IMR-90 (cell line): ENCODE measurements at regions not wholly inside any gene's neighbourhood (a gene's known extent, or its start where the extent isn't known, plus 50 kb on each side); places are given as distances from the start of the nearest gene placed in this dataset.

ENCODE experiments used
- BHLHE40 ChIP-seq: fragments of 150-350 bp; IDR thresholded peaks from 2 replicates; pipeline ENCODE4 v1.6.1; 2016; ENCODE audit warnings: mild to moderate bottlenecking, low read depth, low read length
- CEBPB ChIP-seq: IDR thresholded peaks from 2 replicates; pipeline ENCODE4 v1.6.1; 2012; ENCODE audit warnings: low read depth, low read length, improper control_type of control experiment
- CHD1 ChIP-seq: IDR thresholded peaks from 2 replicates; pipeline ENCODE4 v1.6.1; 2012; ENCODE audit warnings: low read depth, low read length, improper control_type of control experiment
- FOS ChIP-seq: fragments of 150-350 bp; IDR thresholded peaks from 2 replicates; pipeline ENCODE4 v1.6.1; 2016; ENCODE audit warnings: low read depth, low read length
- MAFK ChIP-seq: IDR thresholded peaks from 2 replicates; pipeline ENCODE4 v1.6.1; 2012; ENCODE audit warnings: low read depth, low read length, improper control_type of control experiment
- MAZ ChIP-seq: IDR thresholded peaks from 2 replicates; pipeline ENCODE4 v1.6.1; 2012; ENCODE audit warnings: low read depth, mild to moderate bottlenecking, low read length, improper control_type of control experiment, moderate library complexity, borderline replicate concordance
- MXI1 ChIP-seq: IDR thresholded peaks from 2 replicates; pipeline ENCODE4 v1.6.1; 2012; ENCODE audit warnings: low read depth, mild to moderate bottlenecking, low read length, moderate library complexity, borderline replicate concordance
- POLR2A ChIP-seq: IDR thresholded peaks from 2 replicates; pipeline ENCODE4 v1.6.1; 2012; ENCODE audit warnings: mild to moderate bottlenecking, low read depth, low read length
- RAD21 ChIP-seq: IDR thresholded peaks from 2 replicates; pipeline ENCODE4 v1.6.1; 2012; ENCODE audit warnings: low read length, improper control_type of control experiment
- RCOR1 ChIP-seq: IDR thresholded peaks from 2 replicates; pipeline ENCODE4 v1.6.1; 2012; ENCODE audit warnings: mild to moderate bottlenecking, low read length, improper control_type of control experiment; ENCODE audit not compliant: insufficient replicate concordance
- RFX5 ChIP-seq: IDR thresholded peaks from 2 replicates; pipeline ENCODE4 v1.8.0; 2012; ENCODE audit warnings: low read depth, mild to moderate bottlenecking, low read length, moderate library complexity
- SMC3 ChIP-seq: fragments of 150-350 bp; IDR thresholded peaks from 2 replicates; pipeline ENCODE4 v1.6.1; 2016; ENCODE audit warnings: low read depth, mild to moderate bottlenecking, antibody characterized with exemption, low read length, moderate library complexity
- TF ChIP-seq, protein P1 (sequence below): conservative IDR thresholded peaks from 2 replicates; pipeline ENCODE4 v1.5.1; 2012; ENCODE audit warnings: mild to moderate bottlenecking, low read depth, low read length, improper control_type of control experiment

DNA sequence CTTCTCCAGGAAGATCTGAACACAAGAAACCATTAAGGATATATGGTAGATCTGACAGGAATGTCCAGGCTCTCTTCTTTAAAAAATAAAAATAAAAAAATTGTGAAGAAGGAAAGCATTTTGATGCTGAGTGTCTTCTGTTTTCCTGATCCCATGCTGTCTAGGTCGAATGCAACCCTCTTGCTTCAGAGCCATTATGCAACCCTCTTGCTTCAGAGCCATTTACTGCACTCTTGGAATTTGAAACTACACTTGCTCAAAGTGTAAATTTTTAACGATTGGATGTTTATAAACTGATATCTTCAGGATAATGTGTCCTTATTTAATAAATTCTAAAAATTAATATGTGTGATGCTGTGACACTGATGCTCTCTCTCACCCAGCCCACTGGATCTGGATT, 505.1 kb downstream of the DNAH5 start:
- TF ChIP-seq CEBPB, result no peak
- TF ChIP-seq, protein P1, sequence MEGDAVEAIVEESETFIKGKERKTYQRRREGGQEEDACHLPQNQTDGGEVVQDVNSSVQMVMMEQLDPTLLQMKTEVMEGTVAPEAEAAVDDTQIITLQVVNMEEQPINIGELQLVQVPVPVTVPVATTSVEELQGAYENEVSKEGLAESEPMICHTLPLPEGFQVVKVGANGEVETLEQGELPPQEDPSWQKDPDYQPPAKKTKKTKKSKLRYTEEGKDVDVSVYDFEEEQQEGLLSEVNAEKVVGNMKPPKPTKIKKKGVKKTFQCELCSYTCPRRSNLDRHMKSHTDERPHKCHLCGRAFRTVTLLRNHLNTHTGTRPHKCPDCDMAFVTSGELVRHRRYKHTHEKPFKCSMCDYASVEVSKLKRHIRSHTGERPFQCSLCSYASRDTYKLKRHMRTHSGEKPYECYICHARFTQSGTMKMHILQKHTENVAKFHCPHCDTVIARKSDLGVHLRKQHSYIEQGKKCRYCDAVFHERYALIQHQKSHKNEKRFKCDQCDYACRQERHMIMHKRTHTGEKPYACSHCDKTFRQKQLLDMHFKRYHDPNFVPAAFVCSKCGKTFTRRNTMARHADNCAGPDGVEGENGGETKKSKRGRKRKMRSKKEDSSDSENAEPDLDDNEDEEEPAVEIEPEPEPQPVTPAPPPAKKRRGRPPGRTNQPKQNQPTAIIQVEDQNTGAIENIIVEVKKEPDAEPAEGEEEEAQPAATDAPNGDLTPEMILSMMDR, result no peak
- no peak for TF ChIP-seq POLR2A
- no peak for TF ChIP-seq RAD21
- no peak for TF ChIP-seq MAFK
- TF ChIP-seq RCOR1, result no peak
- no peak for TF ChIP-seq MXI1
- TF ChIP-seq CHD1, result no peak
- TF ChIP-seq RFX5, result no peak
- no peak for TF ChIP-seq SMC3
- no peak for TF ChIP-seq FOS
- no peak for TF ChIP-seq MAZ
- TF ChIP-seq BHLHE40, result no peak
